ENCODE measurements at regions not wholly inside any gene's neighbourhood (a gene's known extent, or its start where the extent isn't known, plus 50 kb on each side); places are given as distances from the start of the nearest gene placed in this dataset.

DNA sequence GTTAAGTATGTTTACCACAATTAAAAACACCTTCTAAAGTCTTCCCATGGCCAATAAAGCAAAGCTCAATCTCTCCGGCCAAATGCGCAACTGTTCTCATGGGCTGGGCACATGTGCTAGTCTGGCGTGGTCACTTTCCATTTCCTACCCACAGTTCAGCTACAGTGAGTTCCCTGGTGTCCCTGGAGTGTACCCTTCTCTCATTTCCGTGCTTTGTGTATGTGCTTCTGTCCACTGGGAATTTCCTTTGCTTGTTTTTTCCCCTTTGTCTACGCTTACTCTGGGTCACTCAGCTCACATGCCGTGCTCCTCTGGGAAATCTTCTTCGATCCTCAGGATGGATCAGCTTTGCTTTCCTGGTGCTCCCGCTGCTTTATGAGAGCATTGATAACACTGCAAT lies 69.6 kb upstream of the GYPC start:
- TF ChIP-seq POLR2A (IDR thresholded peaks at IDR 0.05; ENCODE audit: low read depth, low read length) = no peak
- TF ChIP-seq CEBPB (IDR thresholded peaks at IDR 0.05; ENCODE audit: low read depth, low read length) = no peak
- TF ChIP-seq CTCF (conservative IDR thresholded peaks at IDR 0.05; ENCODE audit: low read depth, low read length) = no peak
- no peak for TF ChIP-seq NFE2L2 (IDR thresholded peaks at IDR 0.05; ENCODE audit: low read depth, low read length)
- no peak for TF ChIP-seq RFX5 (IDR thresholded peaks at IDR 0.05; ENCODE audit: low read depth, low read length)
- no peak for TF ChIP-seq RCOR1 (IDR thresholded peaks at IDR 0.05; ENCODE audit: insufficient replicate concordance, low read length)
- TF ChIP-seq, protein P1, sequence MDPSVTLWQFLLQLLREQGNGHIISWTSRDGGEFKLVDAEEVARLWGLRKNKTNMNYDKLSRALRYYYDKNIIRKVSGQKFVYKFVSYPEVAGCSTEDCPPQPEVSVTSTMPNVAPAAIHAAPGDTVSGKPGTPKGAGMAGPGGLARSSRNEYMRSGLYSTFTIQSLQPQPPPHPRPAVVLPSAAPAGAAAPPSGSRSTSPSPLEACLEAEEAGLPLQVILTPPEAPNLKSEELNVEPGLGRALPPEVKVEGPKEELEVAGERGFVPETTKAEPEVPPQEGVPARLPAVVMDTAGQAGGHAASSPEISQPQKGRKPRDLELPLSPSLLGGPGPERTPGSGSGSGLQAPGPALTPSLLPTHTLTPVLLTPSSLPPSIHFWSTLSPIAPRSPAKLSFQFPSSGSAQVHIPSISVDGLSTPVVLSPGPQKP (IDR thresholded peaks at IDR 0.05; ENCODE audit: borderline replicate concordance, low read depth, low read length) = no peak
- TF ChIP-seq SMC3 (IDR thresholded peaks at IDR 0.05; ENCODE audit: low read depth, low read length) = no peak
- TF ChIP-seq MAFK (IDR thresholded peaks at IDR 0.05; ENCODE audit: low read depth, low read length) = no peak
- TF ChIP-seq, protein P2, sequence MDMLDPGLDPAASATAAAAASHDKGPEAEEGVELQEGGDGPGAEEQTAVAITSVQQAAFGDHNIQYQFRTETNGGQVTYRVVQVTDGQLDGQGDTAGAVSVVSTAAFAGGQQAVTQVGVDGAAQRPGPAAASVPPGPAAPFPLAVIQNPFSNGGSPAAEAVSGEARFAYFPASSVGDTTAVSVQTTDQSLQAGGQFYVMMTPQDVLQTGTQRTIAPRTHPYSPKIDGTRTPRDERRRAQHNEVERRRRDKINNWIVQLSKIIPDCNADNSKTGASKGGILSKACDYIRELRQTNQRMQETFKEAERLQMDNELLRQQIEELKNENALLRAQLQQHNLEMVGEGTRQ (IDR thresholded peaks at IDR 0.05; ENCODE audit: low read depth, low read length) = no peak
- no peak for TF ChIP-seq RAD21 (IDR thresholded peaks at IDR 0.05; ENCODE audit: low read length)
- no peak for TF ChIP-seq MAZ (IDR thresholded peaks at IDR 0.05; ENCODE audit: borderline replicate concordance, low read depth, low read length)

All from IMR-90 (cell line).